ENCODE measurements at regions not wholly inside any gene's neighbourhood (a gene's known extent, or its start where the extent isn't known, plus 50 kb on each side); places are given as distances from the start of the nearest gene placed in this dataset.
"Not testable (repeated sequence)": the region's sequence is repeated elsewhere in the genome, so short reads cannot be mapped to it uniquely, and the experiment has no call there.

DNA sequence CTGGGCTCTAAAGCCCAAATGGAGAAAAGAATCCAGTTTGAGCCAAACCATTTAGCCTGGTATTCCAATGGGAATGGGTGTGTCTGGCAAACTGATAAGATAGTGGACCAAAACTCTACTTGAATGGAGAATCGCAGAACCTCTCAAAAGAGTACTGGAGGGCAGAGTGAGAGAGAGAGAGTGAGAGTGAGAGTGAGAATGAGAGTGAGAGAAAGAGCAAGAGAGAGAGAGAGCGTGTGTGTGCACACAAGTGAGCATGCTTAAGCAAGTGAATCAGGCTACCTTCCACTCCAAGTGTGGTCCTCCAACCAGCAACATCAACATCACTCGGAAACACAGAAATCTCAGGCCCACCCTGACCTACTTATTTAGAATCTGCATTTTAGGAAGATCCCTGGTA, 58.8 kb downstream of the UQCRFS1 start:
- Mint-ChIP-seq H3K4me3 (ENCODE audit: unreplicated experiment) (no peak overlapping the region), H3K4me1 (ENCODE audit: insufficient read depth, unreplicated experiment) (no peaks in the 10 kb centered on the region), H3K27me3 (ENCODE audit: insufficient read depth, unreplicated experiment) (no peaks in the 10 kb centered on the region), H3K36me3 (ENCODE audit: insufficient read depth, unreplicated experiment) (no peaks in the 10 kb centered on the region), H3K9me3 (ENCODE audit: unreplicated experiment) (peaks cover 43% of the 10 kb centered on the region), H3K27ac (ENCODE audit: low read depth, unreplicated experiment) (no peak overlapping the region)
- no TSS peak for BruUV-seq (replicated peaks)
- TF ChIP-seq, protein P1, sequence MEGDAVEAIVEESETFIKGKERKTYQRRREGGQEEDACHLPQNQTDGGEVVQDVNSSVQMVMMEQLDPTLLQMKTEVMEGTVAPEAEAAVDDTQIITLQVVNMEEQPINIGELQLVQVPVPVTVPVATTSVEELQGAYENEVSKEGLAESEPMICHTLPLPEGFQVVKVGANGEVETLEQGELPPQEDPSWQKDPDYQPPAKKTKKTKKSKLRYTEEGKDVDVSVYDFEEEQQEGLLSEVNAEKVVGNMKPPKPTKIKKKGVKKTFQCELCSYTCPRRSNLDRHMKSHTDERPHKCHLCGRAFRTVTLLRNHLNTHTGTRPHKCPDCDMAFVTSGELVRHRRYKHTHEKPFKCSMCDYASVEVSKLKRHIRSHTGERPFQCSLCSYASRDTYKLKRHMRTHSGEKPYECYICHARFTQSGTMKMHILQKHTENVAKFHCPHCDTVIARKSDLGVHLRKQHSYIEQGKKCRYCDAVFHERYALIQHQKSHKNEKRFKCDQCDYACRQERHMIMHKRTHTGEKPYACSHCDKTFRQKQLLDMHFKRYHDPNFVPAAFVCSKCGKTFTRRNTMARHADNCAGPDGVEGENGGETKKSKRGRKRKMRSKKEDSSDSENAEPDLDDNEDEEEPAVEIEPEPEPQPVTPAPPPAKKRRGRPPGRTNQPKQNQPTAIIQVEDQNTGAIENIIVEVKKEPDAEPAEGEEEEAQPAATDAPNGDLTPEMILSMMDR (IDR thresholded peaks at IDR 0.05; ENCODE audit: unreplicated experiment): no peak
- ChIA-PET CTCF (no interaction called here), POLR2A (no interaction called here)
- no peak for DNase-seq (ENCODE audit: unreplicated experiment)
- intact Hi-C loops (cut with micrococcal nuclease): no loop called here

DNA sequence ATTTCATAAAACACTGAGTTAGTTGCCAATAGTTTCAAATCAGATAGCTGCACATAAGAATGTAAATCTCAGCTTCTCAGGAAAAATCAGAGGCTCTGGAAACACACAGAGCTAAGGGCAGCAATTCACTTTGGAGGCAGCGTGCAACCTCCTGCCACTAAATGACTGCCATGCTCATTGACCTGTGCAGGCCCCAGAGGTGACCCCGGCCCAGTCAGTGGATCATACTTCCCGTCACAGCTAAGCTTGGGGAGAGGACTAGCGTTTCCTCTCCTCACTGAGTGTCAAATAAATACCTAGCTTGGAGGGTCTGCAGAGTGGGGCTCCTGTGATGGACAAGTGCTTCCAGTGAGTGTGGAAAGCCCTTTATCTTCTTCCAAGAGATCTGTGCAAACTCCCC, 67.2 kb downstream of the UQCRFS1 start:
- Mint-ChIP-seq H3K27me3 (ENCODE audit: insufficient read depth, unreplicated experiment) (no peaks in the 10 kb centered on the region), H3K36me3 (ENCODE audit: insufficient read depth, unreplicated experiment) (no peaks in the 10 kb centered on the region), H3K4me1 (ENCODE audit: insufficient read depth, unreplicated experiment) (no peaks in the 10 kb centered on the region), H3K27ac (ENCODE audit: low read depth, unreplicated experiment) (no peak overlapping the region), H3K4me3 (ENCODE audit: unreplicated experiment) (no peak overlapping the region), H3K9me3 (ENCODE audit: unreplicated experiment) (peaks cover 23% of the 10 kb centered on the region)
- intact Hi-C loops (cut with micrococcal nuclease): no loop called here
- DNase-seq (ENCODE audit: unreplicated experiment): no peak
- ChIA-PET POLR2A (no interaction called here), CTCF (interaction anchor here (0.6 to 0.8 kb wide), 2 partner anchors 47 to 309 kb away, joined by 3 read pairs; no protein-coding TSS in a partner anchor)
- BruUV-seq (replicated peaks): no TSS peak
- TF ChIP-seq, protein P1 (IDR thresholded peaks at IDR 0.05; ENCODE audit: unreplicated experiment): no peak

DNA sequence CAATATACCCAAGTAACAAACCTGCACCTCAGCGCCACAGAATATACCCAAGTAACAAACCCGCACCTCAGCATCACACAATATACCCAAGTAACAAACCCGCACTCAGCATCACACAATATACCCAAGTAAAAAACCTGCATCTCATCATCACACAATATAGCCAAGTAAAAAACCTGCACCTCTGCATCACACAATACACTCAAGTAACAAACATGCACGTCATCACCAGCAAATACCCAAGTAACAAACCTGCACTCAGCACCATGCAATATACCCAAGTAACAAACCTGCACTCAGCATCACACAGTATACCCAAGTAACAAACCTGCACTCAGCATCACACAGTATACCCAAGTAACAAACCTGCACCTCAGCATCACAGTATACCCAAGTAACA, 69.8 kb downstream of the UQCRFS1 start:
- Mint-ChIP-seq H3K4me3 (ENCODE audit: unreplicated experiment) (no peak overlapping the region), H3K4me1 (ENCODE audit: insufficient read depth, unreplicated experiment) (no peaks in the 10 kb centered on the region)
- CTCF ChIA-PET: no interaction called here

DNA sequence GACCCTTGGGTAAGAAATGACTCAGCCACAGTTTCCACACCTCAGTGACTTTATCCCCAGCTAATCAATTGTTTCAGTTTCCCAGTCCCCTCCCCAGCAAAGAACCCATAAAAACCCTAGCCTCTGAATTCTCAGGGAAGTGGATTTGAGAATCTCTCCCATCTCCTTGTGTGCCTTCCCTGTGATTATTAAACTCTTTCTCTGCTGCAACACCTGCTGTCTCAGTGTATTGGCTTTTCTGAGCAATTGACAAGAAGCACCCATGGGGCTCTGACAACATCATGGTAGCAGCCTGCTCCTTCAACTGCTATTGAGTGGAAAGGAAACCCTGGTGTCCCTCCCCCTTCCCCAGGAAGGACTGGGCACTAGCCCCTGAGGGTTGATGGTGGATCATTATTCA, 73.7 kb downstream of the UQCRFS1 start:
- Mint-ChIP-seq H3K9me3 (ENCODE audit: unreplicated experiment) (peaks cover 24% of the 10 kb centered on the region), H3K27me3 (ENCODE audit: insufficient read depth, unreplicated experiment) (no peaks in the 10 kb centered on the region), H3K36me3 (ENCODE audit: insufficient read depth, unreplicated experiment) (no peaks in the 10 kb centered on the region), H3K27ac (ENCODE audit: low read depth, unreplicated experiment) (no peak overlapping the region), H3K4me1 (ENCODE audit: insufficient read depth, unreplicated experiment) (no peaks in the 10 kb centered on the region), H3K4me3 (ENCODE audit: unreplicated experiment) (no peak overlapping the region)
- BruUV-seq (replicated peaks): no TSS peak
- intact Hi-C loops (cut with micrococcal nuclease): no loop called here
- peak; percentile 9 for DNase-seq (ENCODE audit: unreplicated experiment)
- TF ChIP-seq, protein P1 (IDR thresholded peaks at IDR 0.05; ENCODE audit: unreplicated experiment): no peak
- CTCF ChIA-PET: interaction anchor here (0.6 kb wide), 1 partner anchor 157 kb away, joined by 4 read pairs; no protein-coding TSS in a partner anchor
- POLR2A ChIA-PET: no interaction called here

More for the DNA sequence above, 69.8 kb downstream of the UQCRFS1 start:
- Mint-ChIP-seq H3K36me3 (ENCODE audit: insufficient read depth, unreplicated experiment) (no peaks in the 10 kb centered on the region), H3K27ac (ENCODE audit: low read depth, unreplicated experiment) (no peak overlapping the region), H3K27me3 (ENCODE audit: insufficient read depth, unreplicated experiment) (no peaks in the 10 kb centered on the region), H3K9me3 (ENCODE audit: unreplicated experiment) (peaks cover 23% of the 10 kb centered on the region)
- DNase-seq (ENCODE audit: unreplicated experiment): no peak
- BruUV-seq (replicated peaks): no TSS peak
- TF ChIP-seq, protein P1 (IDR thresholded peaks at IDR 0.05; ENCODE audit: unreplicated experiment): no peak
- POLR2A ChIA-PET: no interaction called here
- intact Hi-C loops (cut with micrococcal nuclease): no loop called here

DNA sequence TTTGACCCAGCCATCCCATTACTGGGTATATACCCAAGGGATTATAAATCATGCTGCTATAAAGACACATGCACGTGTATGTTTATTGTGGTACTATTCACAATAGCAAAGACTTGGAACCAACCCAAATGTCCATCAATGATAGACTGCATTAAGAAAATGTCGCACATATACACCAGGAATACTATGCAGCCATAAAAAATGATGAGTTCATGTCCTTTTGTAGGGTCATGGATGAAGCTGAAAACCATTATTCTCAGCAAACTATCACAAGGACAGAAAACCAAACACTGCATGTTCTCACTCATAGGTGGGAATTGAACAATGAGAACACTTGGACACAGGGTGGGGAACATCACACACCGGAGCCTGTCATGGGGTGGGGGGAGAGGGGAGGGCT, 74.7 kb downstream of the UQCRFS1 start:
- intact Hi-C loops (cut with micrococcal nuclease); H3K27me3 Mint-ChIP-seq (ENCODE audit: insufficient read depth, unreplicated experiment); H3K36me3 Mint-ChIP-seq (ENCODE audit: insufficient read depth, unreplicated experiment); BruUV-seq (replicated peaks); DNase-seq (ENCODE audit: unreplicated experiment); H3K27ac Mint-ChIP-seq (ENCODE audit: low read depth, unreplicated experiment); POLR2A ChIA-PET; CTCF ChIA-PET; H3K4me3 Mint-ChIP-seq (ENCODE audit: unreplicated experiment); H3K4me1 Mint-ChIP-seq (ENCODE audit: insufficient read depth, unreplicated experiment): not testable (repeated sequence)
- peaks cover 28% of the 10 kb centered on the region for H3K9me3 Mint-ChIP-seq (ENCODE audit: unreplicated experiment)
